Activated CD4-positive, alpha-beta memory T cell treated with anti-CD3 and anti-CD28 coated beads for 36 hours (primary cell): ENCODE measurements at regions not wholly inside any gene's neighbourhood (a gene's known extent, or its start where the extent isn't known, plus 50 kb on each side); places are given as distances from the start of the nearest gene placed in this dataset.

Source experiments
- CTCF ChIA-PET: fragments of 350-600 bp; sonication (Branson Sonifier 250); formaldehyde crosslinking; loops from one replicate; lab custom pipeline; 2021; ENCODE audit warnings: antibody characterized with exemption, inconsistent platforms; lab: Charles Lee
- POLR2A ChIA-PET: fragments of 350-600 bp; sonication (Branson Sonifier 250); formaldehyde crosslinking; loops from one replicate; lab custom pipeline; 2021; ENCODE audit warnings: antibody characterized with exemption; lab: Charles Lee
- DNase-seq: peaks from one replicate; pipeline ENCODE4 v3.0.0-alpha.2; 2020
- H3K27ac Mint-ChIP-seq: one replicate; pipeline ENCODE4 v1.8.0; 2021; ENCODE audit warnings: mixed read lengths
- H3K27me3 Mint-ChIP-seq: one replicate; pipeline ENCODE4 v1.8.0; 2021; ENCODE audit warnings: mixed read lengths
- H3K36me3 Mint-ChIP-seq: one replicate; pipeline ENCODE4 v1.8.0; 2021; ENCODE audit warnings: mixed read lengths
- H3K4me1 Mint-ChIP-seq: one replicate; pipeline ENCODE4 v1.8.0; 2021; ENCODE audit warnings: low read depth, mixed read lengths
- H3K4me3 Mint-ChIP-seq: one replicate; pipeline ENCODE4 v1.8.0; 2021; ENCODE audit warnings: mild to moderate bottlenecking, mixed read lengths
- H3K9me3 Mint-ChIP-seq: one replicate; pipeline ENCODE4 v1.8.0; 2021; ENCODE audit warnings: mixed read lengths
- intact Hi-C: fragments of 100-400 bp; cut with micrococcal nuclease; formaldehyde crosslinking; loops from one replicate; pipeline ENCODE4 v1.15.1; 2023

DNA sequence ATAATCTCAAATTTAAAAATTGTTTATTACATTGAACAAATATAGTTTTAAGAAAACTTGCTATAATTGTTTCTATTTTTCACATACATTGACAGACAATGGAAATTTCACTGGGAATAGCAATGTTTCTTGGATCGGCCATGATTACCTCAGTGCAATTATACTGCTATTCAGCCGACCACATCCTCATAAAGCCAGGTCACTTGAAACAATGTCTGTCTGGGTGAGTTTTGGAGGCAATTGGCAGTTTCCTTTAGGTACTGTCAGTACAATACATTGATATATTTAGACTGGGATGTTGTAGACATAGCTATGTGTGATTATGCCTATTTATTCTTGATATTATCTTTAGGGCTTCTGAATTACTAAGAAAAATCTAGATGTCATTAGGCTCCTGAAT is 89.5 kb upstream of the VEGFC start:
- intact Hi-C loops, result no loop called here
- Mint-ChIP-seq H3K36me3 (no peaks in the 10 kb centered on the region), H3K4me3 (no peak overlapping the region), H3K9me3 (no peaks in the 10 kb centered on the region), H3K27me3 (no peaks in the 10 kb centered on the region), H3K4me1 (no peaks in the 10 kb centered on the region), H3K27ac (no peak overlapping the region)
- CTCF ChIA-PET, result no interaction called here
- DNase-seq, result no peak
- POLR2A ChIA-PET, result no interaction called here

DNA sequence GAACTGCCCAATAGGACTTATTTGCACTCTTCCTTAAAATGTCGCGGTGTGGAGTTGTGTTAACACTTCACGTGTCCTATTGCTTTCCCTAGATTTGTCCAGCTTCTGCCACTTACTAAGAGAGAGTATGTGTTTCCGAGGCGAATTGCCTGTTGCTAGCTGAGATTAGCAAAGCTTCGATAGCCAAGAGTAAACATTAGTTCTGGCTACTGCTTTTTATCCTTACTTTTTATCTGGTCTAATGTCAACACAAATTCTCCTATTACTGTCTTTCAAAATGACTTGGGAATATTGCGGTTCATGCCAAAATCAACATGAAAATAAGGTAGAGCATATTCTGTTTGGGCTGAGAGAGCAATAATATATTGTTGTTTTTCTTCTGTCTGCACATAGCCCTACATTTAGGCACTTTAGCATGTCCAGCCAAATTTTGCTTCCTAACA is 90.4 kb upstream of the VEGFC start:
- Mint-ChIP-seq H3K4me1 (no peaks in the 10 kb centered on the region), H3K4me3 (no peak overlapping the region), H3K36me3 (no peaks in the 10 kb centered on the region), H3K27me3 (no peaks in the 10 kb centered on the region), H3K9me3 (no peaks in the 10 kb centered on the region), H3K27ac (no peak overlapping the region)
- DNase-seq, result no peak
- ChIA-PET CTCF (no interaction called here), POLR2A (no interaction called here)
- intact Hi-C loops, result no loop called here

DNA sequence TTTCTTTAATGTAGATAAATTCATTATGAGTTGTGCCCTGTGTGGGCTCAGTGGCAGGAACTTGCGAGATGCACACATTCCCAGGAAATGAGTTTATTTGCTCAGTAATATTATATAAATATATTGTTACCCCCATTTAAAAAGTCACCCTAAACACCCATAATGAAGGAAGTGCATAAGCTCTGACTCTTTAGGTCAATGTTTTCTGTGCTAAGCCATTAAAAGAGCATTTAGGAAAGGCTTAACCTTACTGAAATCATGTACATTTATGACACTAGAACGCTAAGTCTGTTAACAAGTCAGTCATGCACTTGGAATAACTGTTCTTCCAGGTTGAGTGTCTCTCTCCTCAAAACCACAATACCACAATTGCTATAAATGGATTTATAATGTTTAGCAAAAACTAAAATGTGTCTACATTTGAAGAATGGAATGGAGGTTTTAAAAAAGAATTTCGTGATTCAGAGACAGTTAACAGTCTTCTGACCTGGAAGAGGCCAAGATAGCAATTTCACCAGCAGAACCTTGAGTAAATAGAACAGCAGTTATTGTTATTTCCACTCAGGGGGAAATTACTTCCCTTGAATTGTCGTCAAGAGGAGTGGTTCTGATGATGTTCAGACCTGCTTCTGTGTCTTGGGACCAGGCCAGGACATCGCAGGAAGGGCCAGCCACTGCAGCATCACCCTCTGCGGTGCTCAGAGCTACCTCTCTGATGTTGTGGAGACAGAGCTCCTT is 91.1 kb upstream of the VEGFC start:
- DNase-seq, result no peak
- POLR2A ChIA-PET, result no interaction called here
- Mint-ChIP-seq H3K9me3 (no peaks in the 10 kb centered on the region), H3K36me3 (no peaks in the 10 kb centered on the region), H3K27ac (no peak overlapping the region), H3K4me1 (no peaks in the 10 kb centered on the region), H3K4me3 (no peak overlapping the region), H3K27me3 (no peaks in the 10 kb centered on the region)
- intact Hi-C loops, result no loop called here
- CTCF ChIA-PET, result no interaction called here

DNA sequence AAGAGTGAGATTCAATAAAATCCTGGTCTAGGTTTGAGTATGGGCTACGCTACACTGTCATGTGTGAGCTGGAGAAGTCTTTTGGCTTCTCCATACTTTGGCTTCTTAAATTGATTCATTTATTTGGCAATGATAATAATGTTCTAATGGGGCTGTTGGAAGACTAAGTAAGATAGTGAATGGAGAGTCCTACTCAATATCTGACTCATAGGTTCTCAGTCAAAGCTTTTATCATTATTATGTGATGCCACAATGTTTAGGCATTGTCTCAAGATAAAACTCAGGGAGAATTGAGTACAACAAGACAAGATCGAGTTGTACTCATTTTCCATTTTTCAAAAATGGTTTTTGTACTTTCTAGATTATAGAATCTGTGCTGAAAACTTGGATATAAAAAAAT is 92.5 kb upstream of the VEGFC start:
- no peaks in the 10 kb centered on the region for H3K36me3 Mint-ChIP-seq
- intact Hi-C loops, result no loop called here
- no peak overlapping the region for H3K27ac Mint-ChIP-seq

DNA sequence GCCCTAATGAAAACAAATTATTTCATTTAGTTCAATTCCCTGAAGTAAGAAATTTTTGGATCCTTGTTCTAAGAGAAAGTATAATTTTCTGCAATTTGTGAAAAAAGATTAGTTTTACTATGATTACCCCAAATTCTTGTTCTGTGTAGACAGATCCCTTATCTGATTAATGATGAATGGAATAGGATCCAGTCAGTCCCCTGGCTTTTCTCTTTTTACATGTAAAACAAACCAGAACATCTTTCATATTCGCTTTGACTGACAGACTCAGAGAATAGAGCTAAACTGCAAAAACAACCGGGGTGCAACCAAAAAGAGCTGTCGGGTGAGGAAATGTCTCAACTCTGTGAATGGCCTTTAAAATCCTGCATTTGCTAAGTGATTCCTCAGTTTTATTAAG is 93.4 kb upstream of the VEGFC start:
- intact Hi-C loops, result no loop called here
- no peaks in the 10 kb centered on the region for H3K4me1 Mint-ChIP-seq
- no peak overlapping the region for H3K27ac Mint-ChIP-seq
- ChIA-PET POLR2A (no interaction called here), CTCF (no interaction called here)
- DNase-seq, result no peak
- H3K27me3 Mint-ChIP-seq, result no peaks in the 10 kb centered on the region
- no peak overlapping the region for H3K4me3 Mint-ChIP-seq
- no peaks in the 10 kb centered on the region for H3K9me3 Mint-ChIP-seq
- no peaks in the 10 kb centered on the region for H3K36me3 Mint-ChIP-seq

More for the DNA sequence above, 92.5 kb upstream of the VEGFC start:
- no peaks in the 10 kb centered on the region for H3K27me3 Mint-ChIP-seq
- POLR2A ChIA-PET, result no interaction called here
- CTCF ChIA-PET, result no interaction called here
- no peaks in the 10 kb centered on the region for H3K9me3 Mint-ChIP-seq
- no peak overlapping the region for H3K4me3 Mint-ChIP-seq
- H3K4me1 Mint-ChIP-seq, result no peaks in the 10 kb centered on the region
- DNase-seq, result no peak

DNA sequence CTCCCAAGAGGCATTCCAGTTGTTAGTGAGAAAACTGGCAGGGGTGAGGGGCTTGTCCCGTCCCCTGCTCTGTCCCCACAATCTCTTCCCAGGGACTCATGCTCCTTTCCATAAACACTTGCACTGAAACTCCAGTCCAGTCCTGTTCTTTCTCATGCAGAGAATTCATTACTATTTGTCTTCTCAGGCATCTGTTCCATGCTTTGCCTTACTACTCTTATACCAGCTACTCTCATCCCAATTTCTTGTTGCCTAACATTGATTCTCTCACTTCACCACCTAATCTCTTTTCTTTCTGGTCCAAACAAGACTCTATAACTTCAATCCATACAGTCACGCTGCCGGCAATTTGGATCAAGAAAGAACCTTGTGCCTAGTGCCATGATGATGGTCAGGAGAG is 97.1 kb upstream of the VEGFC start:
- intact Hi-C loops, result no loop called here
- no peak for DNase-seq
- Mint-ChIP-seq H3K27me3 (no peaks in the 10 kb centered on the region), H3K9me3 (no peaks in the 10 kb centered on the region), H3K4me1 (no peaks in the 10 kb centered on the region), H3K27ac (no peak overlapping the region), H3K36me3 (no peaks in the 10 kb centered on the region), H3K4me3 (no peak overlapping the region)
- ChIA-PET POLR2A (no interaction called here), CTCF (no interaction called here)

DNA sequence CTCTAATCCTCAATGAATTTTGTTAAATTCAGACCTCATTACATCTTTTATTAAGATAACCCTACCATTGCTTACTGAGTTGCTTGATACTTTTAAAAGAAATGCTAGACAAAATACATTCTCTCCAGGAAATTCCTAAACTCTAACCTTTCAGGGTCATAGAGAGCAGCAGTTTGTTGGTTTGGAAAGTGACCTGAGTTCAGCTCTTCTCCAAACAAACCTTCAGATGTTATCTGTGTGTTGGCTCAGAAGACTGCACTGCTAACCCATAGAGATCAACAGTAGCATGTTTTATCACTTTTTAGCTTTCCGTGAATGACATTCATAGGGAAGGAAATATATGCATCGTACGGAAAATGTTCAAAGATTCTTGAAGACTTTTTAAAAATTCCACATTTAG is 101.8 kb upstream of the VEGFC start:
- no peaks in the 10 kb centered on the region for H3K36me3 Mint-ChIP-seq
- DNase-seq, result no peak
- CTCF ChIA-PET, result no interaction called here
- H3K4me1 Mint-ChIP-seq, result no peaks in the 10 kb centered on the region
- POLR2A ChIA-PET, result no interaction called here
- no peaks in the 10 kb centered on the region for H3K9me3 Mint-ChIP-seq
- no peak overlapping the region for H3K27ac Mint-ChIP-seq
- H3K27me3 Mint-ChIP-seq, result no peaks in the 10 kb centered on the region
- no peak overlapping the region for H3K4me3 Mint-ChIP-seq
- intact Hi-C loops, result no loop called here

DNA sequence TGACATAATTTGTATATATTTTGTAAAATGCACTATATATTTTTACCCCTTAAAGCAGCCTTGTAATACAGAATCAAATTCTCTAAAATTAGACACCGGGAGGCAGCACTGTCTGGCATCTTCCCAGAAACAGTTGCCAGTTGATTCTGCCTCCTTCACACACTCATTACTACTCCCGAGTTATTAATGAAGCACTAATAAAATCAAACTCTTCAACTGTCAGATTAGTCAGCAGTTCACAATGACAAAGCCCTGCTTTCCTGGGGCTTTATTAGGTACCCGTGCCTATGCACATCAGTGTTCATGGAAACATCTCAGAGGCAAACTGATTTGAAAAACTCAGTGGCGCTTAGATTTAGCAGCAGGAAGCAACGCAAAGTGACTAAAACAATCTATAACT is 103.5 kb upstream of the VEGFC start:
- H3K4me1 Mint-ChIP-seq, result no peaks in the 10 kb centered on the region
- POLR2A ChIA-PET, result no interaction called here
- intact Hi-C loops, result no loop called here
- H3K27me3 Mint-ChIP-seq, result no peaks in the 10 kb centered on the region
- H3K27ac Mint-ChIP-seq, result no peak overlapping the region
- no peak for DNase-seq
- no peak overlapping the region for H3K4me3 Mint-ChIP-seq
- no peaks in the 10 kb centered on the region for H3K9me3 Mint-ChIP-seq
- CTCF ChIA-PET, result no interaction called here
- no peaks in the 10 kb centered on the region for H3K36me3 Mint-ChIP-seq

DNA sequence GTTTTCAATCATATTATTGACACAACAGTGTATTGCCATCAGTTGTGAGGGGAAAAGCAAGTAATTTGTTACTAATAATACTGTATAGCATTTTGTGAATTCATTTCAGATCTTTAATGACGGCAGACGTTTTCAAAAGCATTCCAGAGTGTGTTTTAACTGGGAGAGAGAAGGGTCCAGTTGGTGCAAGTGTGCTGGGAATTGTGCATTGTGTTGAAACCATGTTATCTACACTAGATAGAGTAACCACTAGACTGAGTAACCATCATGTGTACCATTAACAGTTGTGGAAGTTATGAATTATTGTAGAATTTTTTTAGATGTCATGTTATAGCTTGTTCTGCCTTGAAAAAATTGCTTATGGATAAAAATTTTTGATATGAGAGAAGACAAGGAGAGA is 104.5 kb upstream of the VEGFC start:
- Mint-ChIP-seq H3K27ac (no peak overlapping the region), H3K27me3 (no peaks in the 10 kb centered on the region), H3K9me3 (no peaks in the 10 kb centered on the region), H3K4me1 (no peaks in the 10 kb centered on the region), H3K36me3 (no peaks in the 10 kb centered on the region), H3K4me3 (no peak overlapping the region)
- POLR2A ChIA-PET, result no interaction called here
- CTCF ChIA-PET, result no interaction called here
- intact Hi-C loops, result no loop called here
- DNase-seq, result no peak

DNA sequence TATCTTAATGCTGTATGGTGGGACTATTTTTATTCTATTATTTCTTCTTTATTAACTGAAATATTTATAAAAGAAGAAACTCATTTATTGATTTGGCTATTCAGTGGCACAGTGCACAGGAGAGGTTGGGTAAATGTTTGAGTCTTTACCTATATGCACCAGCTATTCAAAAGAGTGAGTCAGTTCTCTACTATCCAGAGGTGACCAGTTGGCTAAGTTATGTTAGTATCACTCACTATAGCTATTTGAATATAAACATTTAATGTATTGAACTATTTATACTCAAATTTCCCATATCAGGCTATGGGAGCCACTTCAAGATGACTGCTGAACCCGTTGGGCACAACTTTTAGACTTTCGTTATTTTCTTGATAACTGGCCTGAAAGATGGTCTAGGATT is 106.1 kb upstream of the VEGFC start:
- ChIA-PET POLR2A (no interaction called here), CTCF (no interaction called here)
- Mint-ChIP-seq H3K27me3 (no peaks in the 10 kb centered on the region), H3K27ac (no peak overlapping the region), H3K4me1 (peaks cover 3% of the 10 kb centered on the region), H3K36me3 (no peaks in the 10 kb centered on the region), H3K4me3 (no peak overlapping the region), H3K9me3 (no peaks in the 10 kb centered on the region)
- intact Hi-C loops, result no loop called here
- DNase-seq, result no peak

DNA sequence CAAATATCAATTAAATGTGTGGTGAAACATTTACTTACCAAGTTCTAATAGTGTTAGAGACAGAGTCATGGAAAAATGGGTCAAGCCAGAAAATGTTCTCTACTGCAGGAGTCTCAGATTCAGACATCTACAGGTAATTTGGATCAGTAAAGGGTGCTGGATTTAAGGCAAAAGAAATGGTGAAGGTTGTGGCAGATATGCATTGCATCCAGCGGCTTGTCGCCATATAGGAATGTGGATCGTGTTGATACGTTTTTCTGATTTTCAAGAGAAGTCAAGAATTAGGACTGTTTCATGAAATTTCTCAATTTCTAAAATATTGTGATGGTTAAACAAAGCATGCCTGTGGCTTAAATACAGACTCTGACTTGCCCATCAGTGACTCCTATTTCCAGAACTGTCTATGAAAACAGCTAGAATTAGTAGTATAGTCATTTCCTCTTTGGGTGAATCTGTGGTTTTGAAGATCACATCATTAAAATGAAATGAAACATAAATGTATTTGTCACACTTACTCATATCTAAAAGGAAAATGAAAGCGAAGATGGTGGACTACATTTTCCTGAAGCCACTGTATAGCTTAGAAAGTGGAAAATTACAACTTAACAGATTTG is 110.1 kb upstream of the VEGFC start:
- Mint-ChIP-seq H3K36me3 (no peaks in the 10 kb centered on the region), H3K27me3 (no peaks in the 10 kb centered on the region), H3K4me1 (peaks cover 3% of the 10 kb centered on the region), H3K27ac (no peak overlapping the region), H3K9me3 (no peaks in the 10 kb centered on the region), H3K4me3 (no peak overlapping the region)
- CTCF ChIA-PET, result no interaction called here
- DNase-seq, result no peak
- POLR2A ChIA-PET, result no interaction called here
- intact Hi-C loops, result loop anchor here (2.0 kb wide), 1 partner anchor 708 kb away; the partner anchor contains the start of gene SPATA4

DNA sequence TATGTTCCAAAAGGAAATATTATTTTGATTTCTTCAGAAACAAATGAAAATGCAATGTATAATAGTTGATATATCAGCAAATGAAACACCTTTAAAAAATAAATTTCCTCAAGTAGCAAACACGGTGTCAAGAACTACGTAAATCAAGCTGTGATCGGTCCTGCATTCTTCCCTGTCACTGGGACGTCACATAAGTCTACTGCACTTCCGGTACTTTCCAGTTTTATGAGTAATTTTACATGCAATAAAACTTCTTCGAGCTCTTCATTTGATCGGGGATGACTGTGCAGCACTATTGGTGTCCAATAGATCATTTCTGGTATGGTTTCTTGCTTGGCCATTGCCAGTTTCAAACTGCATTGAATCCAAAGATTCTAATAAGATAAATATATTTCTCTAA is 114.0 kb upstream of the VEGFC start:
- H3K4me3 Mint-ChIP-seq, result no peak overlapping the region
- intact Hi-C loops, result no loop called here
- H3K36me3 Mint-ChIP-seq, result no peaks in the 10 kb centered on the region
- no peaks in the 10 kb centered on the region for H3K9me3 Mint-ChIP-seq
- no peak overlapping the region for H3K27ac Mint-ChIP-seq
- H3K4me1 Mint-ChIP-seq, result peaks cover 3% of the 10 kb centered on the region
- CTCF ChIA-PET, result no interaction called here
- POLR2A ChIA-PET, result no interaction called here
- no peaks in the 10 kb centered on the region for H3K27me3 Mint-ChIP-seq
- no peak for DNase-seq

DNA sequence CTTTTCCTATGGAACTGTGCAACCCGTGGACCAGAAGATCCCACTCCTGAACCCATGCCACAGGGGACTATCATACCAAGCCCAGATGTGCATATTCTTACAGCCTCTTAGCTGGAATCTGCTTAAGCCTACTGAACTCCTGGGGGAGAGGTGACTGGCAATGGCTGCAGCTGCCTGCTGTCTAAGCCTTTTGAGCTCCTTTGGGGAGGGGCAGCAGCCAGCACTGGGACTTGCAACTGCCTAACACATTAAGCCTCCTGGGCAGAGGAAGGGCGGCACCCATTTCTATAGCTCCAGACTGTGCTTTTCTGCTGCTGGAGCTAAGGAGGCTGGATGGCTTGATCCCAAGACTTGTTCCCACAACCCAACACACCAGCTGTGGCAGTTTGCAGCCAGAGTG is 117.9 kb upstream of the VEGFC start:
- Mint-ChIP-seq H3K27ac (no peak overlapping the region), H3K4me3 (no peak overlapping the region), H3K36me3 (no peaks in the 10 kb centered on the region), H3K27me3 (no peaks in the 10 kb centered on the region), H3K4me1 (no peaks in the 10 kb centered on the region), H3K9me3 (peaks cover 14% of the 10 kb centered on the region)
- intact Hi-C loops, result no loop called here
- ChIA-PET POLR2A (no interaction called here), CTCF (no interaction called here)
- no peak for DNase-seq
